ENCODE measurements at regions not wholly inside any gene's neighbourhood (a gene's known extent, or its start where the extent isn't known, plus 50 kb on each side); places are given as distances from the start of the nearest gene placed in this dataset.

DNA sequence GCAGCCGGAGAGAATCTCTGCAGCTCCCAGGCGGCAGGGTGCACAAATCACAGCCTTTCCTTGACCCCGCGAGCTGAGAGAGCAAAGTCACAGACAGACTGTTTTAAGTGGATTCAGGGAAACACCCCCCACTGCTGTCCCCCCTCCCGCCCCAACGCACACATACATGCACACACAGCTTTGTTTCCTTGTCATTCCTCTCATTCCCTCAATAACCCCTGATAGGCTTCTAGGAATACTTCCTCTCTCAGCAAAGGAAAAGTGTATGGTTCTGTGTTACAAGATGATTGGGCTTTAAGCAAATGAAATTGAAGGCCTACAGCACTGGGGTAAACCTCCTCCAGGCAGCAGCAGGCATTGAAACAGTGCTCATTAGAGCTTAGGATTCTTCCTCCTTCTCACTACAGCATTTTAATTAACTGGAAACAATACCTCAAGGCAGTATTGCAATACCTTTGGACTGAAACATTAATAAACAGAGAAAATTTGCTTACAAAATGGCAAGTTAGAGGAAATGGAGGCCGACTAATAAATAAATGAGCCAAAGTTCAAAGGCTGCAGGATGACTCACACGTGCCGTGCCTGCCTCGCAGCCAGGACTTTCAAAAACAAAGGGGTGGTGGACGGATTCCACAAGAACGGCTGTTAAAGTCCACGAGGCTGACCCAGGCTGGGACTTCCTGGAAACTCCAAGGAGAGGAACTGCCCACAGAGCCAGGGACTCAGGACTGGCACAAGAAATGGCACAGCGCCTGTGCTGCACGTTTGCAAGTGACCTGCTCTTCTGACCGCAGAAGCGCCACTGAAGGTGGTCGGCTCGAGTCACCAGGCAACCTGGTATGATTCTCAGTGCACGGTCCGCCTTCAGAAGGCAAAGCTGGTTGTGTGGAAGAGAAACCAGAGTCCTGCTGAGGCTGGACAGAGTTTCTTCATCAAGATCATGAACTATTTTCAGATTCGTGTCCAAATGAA, 236.2 kb downstream of the SYK start:
- ChIA-PET POLR2A (interaction anchor here (0.6 to 1.7 kb wide), 7 partner anchors 62 to 252 kb away, joined by 3 to 8 read pairs (median 4); no protein-coding TSS in a partner anchor), CTCF (interaction anchor here (0.6 to 2.0 kb wide), 24 partner anchors 12 to 410 kb away, joined by 3 to 15 read pairs (median 4); no protein-coding TSS in a partner anchor)
- H3K27ac Mint-ChIP-seq = peak overlapping the region; percentile 69
- TF ChIP-seq, protein P1, sequence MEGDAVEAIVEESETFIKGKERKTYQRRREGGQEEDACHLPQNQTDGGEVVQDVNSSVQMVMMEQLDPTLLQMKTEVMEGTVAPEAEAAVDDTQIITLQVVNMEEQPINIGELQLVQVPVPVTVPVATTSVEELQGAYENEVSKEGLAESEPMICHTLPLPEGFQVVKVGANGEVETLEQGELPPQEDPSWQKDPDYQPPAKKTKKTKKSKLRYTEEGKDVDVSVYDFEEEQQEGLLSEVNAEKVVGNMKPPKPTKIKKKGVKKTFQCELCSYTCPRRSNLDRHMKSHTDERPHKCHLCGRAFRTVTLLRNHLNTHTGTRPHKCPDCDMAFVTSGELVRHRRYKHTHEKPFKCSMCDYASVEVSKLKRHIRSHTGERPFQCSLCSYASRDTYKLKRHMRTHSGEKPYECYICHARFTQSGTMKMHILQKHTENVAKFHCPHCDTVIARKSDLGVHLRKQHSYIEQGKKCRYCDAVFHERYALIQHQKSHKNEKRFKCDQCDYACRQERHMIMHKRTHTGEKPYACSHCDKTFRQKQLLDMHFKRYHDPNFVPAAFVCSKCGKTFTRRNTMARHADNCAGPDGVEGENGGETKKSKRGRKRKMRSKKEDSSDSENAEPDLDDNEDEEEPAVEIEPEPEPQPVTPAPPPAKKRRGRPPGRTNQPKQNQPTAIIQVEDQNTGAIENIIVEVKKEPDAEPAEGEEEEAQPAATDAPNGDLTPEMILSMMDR (IDR thresholded peaks at IDR 0.05) = peak; percentile 6
- peak overlapping the region; percentile 37 for H3K4me3 Mint-ChIP-seq
- intact Hi-C loops (cut with micrococcal nuclease) = loop anchor here (2.0 to 10.0 kb wide), 3 partner anchors 155 to 390 kb away; no protein-coding TSS in a partner anchor
- DNase-seq = peak; percentile 57
- H3K9me3 Mint-ChIP-seq = no peaks in the 10 kb centered on the region
- H3K27me3 Mint-ChIP-seq = no peaks in the 10 kb centered on the region
- H3K4me1 Mint-ChIP-seq (ENCODE audit: low read depth) = peaks cover 52% of the 10 kb centered on the region
- ATAC-seq = no peak
- peaks cover 2% of the 10 kb centered on the region for H3K36me3 Mint-ChIP-seq (ENCODE audit: low read depth)

DNA sequence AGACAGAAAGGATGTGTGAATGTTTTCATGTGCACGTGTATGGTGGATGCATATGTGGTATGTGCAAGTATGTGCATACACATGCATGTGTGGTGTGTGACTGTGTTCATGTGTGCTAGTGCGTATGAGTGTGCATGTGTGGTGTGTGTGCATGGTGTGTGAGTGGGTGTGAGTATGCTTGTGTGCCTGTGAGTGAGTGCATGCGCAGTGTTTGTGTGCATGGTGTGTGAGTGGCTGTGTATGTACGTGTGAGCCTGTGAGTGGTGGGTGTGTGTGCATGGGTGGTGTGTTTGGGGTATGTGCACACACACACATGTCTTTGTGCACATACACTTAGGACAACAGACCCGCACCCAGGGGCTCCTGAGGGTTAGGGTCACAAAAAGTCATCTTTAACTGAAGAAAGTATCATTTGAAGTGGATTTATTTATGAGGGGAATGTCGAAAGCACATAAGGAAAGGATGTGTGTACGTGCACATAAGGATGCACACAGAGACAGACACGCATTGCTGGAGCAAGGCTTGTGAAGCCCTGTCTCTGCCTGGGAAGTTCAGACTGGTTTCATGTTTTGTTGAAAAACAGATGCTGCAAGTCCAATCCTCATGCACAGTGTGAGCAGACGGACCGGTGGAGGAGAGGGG, 237.0 kb downstream of the SYK start:
- peaks cover 52% of the 10 kb centered on the region for H3K4me1 Mint-ChIP-seq (ENCODE audit: low read depth)
- H3K4me3 Mint-ChIP-seq = no peak overlapping the region
- H3K36me3 Mint-ChIP-seq (ENCODE audit: low read depth) = peaks cover 2% of the 10 kb centered on the region
- no peak overlapping the region for H3K27ac Mint-ChIP-seq
- intact Hi-C loops (cut with micrococcal nuclease) = loop anchor here (5.0 to 10.0 kb wide), 2 partner anchors 316 to 389 kb away; no protein-coding TSS in a partner anchor
- ATAC-seq (no peak), DNase-seq (no peak)
- H3K9me3 Mint-ChIP-seq = no peaks in the 10 kb centered on the region
- H3K27me3 Mint-ChIP-seq = peaks cover 6% of the 10 kb centered on the region
- ChIA-PET CTCF (interaction anchor here (1.1 to 2.0 kb wide), 4 partner anchors 94 to 395 kb away, joined by 6 to 11 read pairs (median 8); no protein-coding TSS in a partner anchor), POLR2A (interaction anchor here (0.6 kb wide), 1 partner anchor 153 kb away, joined by 4 read pairs; no protein-coding TSS in a partner anchor)
- TF ChIP-seq, protein P1 (IDR thresholded peaks at IDR 0.05) = no peak

DNA sequence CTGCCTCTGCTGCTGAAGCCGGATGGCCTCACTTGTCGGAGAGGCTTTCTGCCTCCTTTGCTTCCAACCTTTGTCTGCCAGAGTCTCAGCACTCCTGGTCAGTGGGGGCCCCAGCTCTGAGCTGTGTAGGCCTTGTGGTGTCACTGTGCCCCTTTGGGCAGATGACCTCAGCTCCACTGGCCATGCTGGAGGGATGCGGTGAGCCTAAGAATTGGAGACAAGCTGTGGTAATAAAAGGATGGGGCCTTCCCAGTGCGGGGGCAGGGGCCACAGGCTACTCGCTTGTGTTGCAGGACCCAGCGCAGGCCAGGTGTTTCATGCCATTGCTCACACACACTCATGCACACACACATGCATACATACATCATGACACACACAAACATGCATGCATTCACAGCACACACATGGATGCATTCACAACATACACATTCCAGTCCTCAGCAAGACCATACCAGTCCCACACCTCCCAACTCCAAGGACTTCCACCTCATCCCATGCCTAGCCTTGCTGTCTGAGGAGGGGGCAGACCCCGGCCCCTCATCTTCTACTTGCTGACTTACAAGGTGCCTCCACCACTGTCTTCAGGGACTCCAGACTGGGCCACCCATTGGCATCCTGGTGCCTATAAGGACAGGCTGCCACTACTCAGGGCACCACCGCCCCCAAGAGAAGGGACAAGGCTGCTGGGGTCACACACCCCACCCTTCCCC, 237.7 kb downstream of the SYK start:
- H3K27me3 Mint-ChIP-seq = peaks cover 11% of the 10 kb centered on the region
- POLR2A ChIA-PET = no interaction called here
- CTCF ChIA-PET = interaction anchor here (1.1 kb wide), 1 partner anchor 112 kb away, joined by 6 read pairs; no protein-coding TSS in a partner anchor
- intact Hi-C loops (cut with micrococcal nuclease) = loop anchor here (5.0 to 10.0 kb wide), 2 partner anchors 316 to 388 kb away; no protein-coding TSS in a partner anchor
- no peaks in the 10 kb centered on the region for H3K9me3 Mint-ChIP-seq
- H3K4me1 Mint-ChIP-seq (ENCODE audit: low read depth) = peaks cover 55% of the 10 kb centered on the region
- no peak for ATAC-seq
- no peak for DNase-seq
- TF ChIP-seq, protein P1 (IDR thresholded peaks at IDR 0.05) = no peak
- H3K36me3 Mint-ChIP-seq (ENCODE audit: low read depth) = peaks cover 2% of the 10 kb centered on the region
- no peak overlapping the region for H3K27ac Mint-ChIP-seq
- H3K4me3 Mint-ChIP-seq = no peak overlapping the region

DNA sequence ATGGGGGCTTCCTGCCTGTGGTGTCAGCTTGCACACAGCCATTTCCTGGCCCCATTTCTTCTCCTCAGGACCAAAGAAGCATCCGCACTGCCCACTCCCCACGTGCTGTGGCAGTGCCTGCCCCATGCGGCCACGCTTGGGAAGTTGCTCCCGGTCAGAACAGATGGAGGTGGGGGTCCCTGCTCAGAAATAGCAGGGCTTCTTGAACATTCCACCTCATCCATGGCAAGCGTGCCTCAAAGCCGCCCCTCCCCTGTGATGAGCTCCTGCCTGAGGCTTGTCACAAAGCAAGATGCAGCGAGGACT, 238.2 kb downstream of the SYK start:
- TF ChIP-seq, protein P1 (IDR thresholded peaks at IDR 0.05) = no peak

More for the DNA sequence above, 238.2 kb downstream of the SYK start:
- H3K36me3 Mint-ChIP-seq (ENCODE audit: low read depth) = peaks cover 2% of the 10 kb centered on the region
- no peaks in the 10 kb centered on the region for H3K9me3 Mint-ChIP-seq
- ATAC-seq (no peak), DNase-seq (no peak)
- no peak overlapping the region for H3K27ac Mint-ChIP-seq
- intact Hi-C loops (cut with micrococcal nuclease) = loop anchor here (5.0 to 10.0 kb wide), 2 partner anchors 315 to 388 kb away; no protein-coding TSS in a partner anchor
- CTCF ChIA-PET = interaction anchor here (1.1 kb wide), 1 partner anchor 111 kb away, joined by 6 read pairs; no protein-coding TSS in a partner anchor
- peaks cover 57% of the 10 kb centered on the region for H3K4me1 Mint-ChIP-seq (ENCODE audit: low read depth)
- peaks cover 14% of the 10 kb centered on the region for H3K27me3 Mint-ChIP-seq
- POLR2A ChIA-PET = no interaction called here
- no peak overlapping the region for H3K4me3 Mint-ChIP-seq

All from activated CD8-positive, alpha-beta T cell treated with anti-CD3 and anti-CD28 coated beads for 36 hours (primary cell).